GM23248 (cell line): ENCODE measurements at regions not wholly inside any gene's neighbourhood (a gene's known extent, or its start where the extent isn't known, plus 50 kb on each side); places are given as distances from the start of the nearest gene placed in this dataset.

Experiments
- DNase-seq: peaks from one replicate; pipeline ENCODE4 v3.0.0-alpha.2; 2015
- H2AFZ ChIP-seq: fragments of 200-600 bp; sonication (generic); 2 replicates; pipeline ENCODE4 v1.6.1; 2016; ENCODE audit warnings: antibody characterized with exemption
- H3F3A ChIP-seq: fragments of 200-600 bp; sonication (generic); 2 replicates; pipeline ENCODE4 v1.6.1; 2016; ENCODE audit warnings: mild to moderate bottlenecking, antibody characterized with exemption, mixed run types; ENCODE audit not compliant: insufficient read depth
- H3K27ac ChIP-seq: fragments of 200-600 bp; sonication (generic); 2 replicates; pipeline ENCODE4 v1.5.1; 2016; ENCODE audit warnings: mild to moderate bottlenecking
- H3K27me3 ChIP-seq: fragments of 200-600 bp; sonication (generic); replicated peaks from 2 replicates; pipeline ENCODE4 v1.6.1; 2016; ENCODE audit warnings: mild to moderate bottlenecking; ENCODE audit not compliant: insufficient read depth
- H3K36me3 ChIP-seq: fragments of 200-600 bp; sonication (generic); 2 replicates; pipeline ENCODE4 v1.6.1; 2016; ENCODE audit warnings: low read depth, mild to moderate bottlenecking
- H3K4me1 ChIP-seq: fragments of 200-600 bp; sonication (generic); 2 replicates; pipeline ENCODE4 v1.6.1; 2016; ENCODE audit warnings: mild to moderate bottlenecking; ENCODE audit not compliant: insufficient read depth
- H3K4me2 ChIP-seq: fragments of 200-600 bp; sonication (generic); one replicate; pipeline ENCODE4 v1.6.1; 2016; ENCODE audit warnings: mild to moderate bottlenecking; ENCODE audit not compliant: unreplicated experiment
- H3K4me3 ChIP-seq: fragments of 200-600 bp; sonication (generic); 2 replicates; pipeline ENCODE4 v1.5.1; 2016; ENCODE audit warnings: mild to moderate bottlenecking
- H3K79me2 ChIP-seq: fragments of 200-600 bp; sonication (generic); 2 replicates; pipeline ENCODE4 v1.6.1; 2016; ENCODE audit warnings: mild to moderate bottlenecking; ENCODE audit not compliant: insufficient read depth
- H3K9ac ChIP-seq: fragments of 200-600 bp; sonication (generic); 2 replicates; pipeline ENCODE4 v1.6.1; 2016; ENCODE audit warnings: mild to moderate bottlenecking
- H3K9me2 ChIP-seq: fragments of 200-600 bp; sonication (generic); 2 replicates; pipeline ENCODE4 v1.6.1; 2016; ENCODE audit warnings: mixed run types, mild to moderate bottlenecking, moderate library complexity; ENCODE audit not compliant: insufficient read depth
- H3K9me3 ChIP-seq: fragments of 200-600 bp; sonication (generic); one replicate; pipeline ENCODE4 v1.6.1; 2017; ENCODE audit warnings: low read depth
- H4K20me1 ChIP-seq: fragments of 200-600 bp; sonication (generic); 2 replicates; pipeline ENCODE4 v1.6.0; 2016; ENCODE audit not compliant: insufficient read depth
- EZH2 ChIP-seq: fragments of 200-600 bp; sonication (generic); IDR thresholded peaks from 2 replicates; pipeline ENCODE4 v1.6.1; 2018; ENCODE audit warnings: antibody characterized with exemption, mild to moderate bottlenecking; ENCODE audit not compliant: insufficient read depth, poor library complexity, severe bottlenecking
- EZH2phosphoT487 ChIP-seq: fragments of 200-600 bp; sonication (generic); IDR thresholded peaks from 2 replicates; pipeline ENCODE4 v1.6.1; 2018; ENCODE audit warnings: antibody characterized with exemption, moderate library complexity, mild to moderate bottlenecking, low read depth; ENCODE audit not compliant: insufficient read depth
- WGBS, 2 experiments: methylation state at CpG; one replicate each; pipeline ENCODE4 v1.1.6; 2015 to 2017; ENCODE audit warnings: low lambda C conversion rate in 2 of 2, low coverage in 1 of 2; ENCODE audit errors: missing lambda C conversion rate in 2 of 2; 5-methylcytosine and 5-hydroxymethylcytosine counted together
- in situ Hi-C: fragments of 300-500 bp; cut with MboI; formaldehyde crosslinking; loops from 2 replicates; pipeline ENCODE4 v1.15.0; 2020

DNA sequence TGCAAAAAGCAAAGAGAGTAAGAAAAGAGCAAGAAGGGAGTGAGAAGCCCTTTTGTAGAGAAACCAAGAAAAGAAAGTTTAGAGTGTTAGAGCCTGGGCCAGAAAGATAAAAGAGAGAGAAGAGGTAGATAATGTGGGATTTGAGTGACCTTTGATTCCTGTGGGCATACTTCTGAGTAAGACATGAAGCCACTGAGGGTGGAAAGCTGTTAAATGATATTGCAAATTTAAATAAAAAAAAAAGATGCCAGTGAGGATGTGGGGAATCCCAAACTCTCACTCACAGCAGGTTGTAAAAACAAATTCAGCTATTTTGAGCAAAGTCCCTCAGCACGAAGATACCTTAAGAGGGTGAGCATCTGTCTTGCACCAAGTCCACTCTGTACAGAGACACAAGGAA lies 59.4 kb upstream of the TOP3B start:
- Histone ChIP-seq H3K36me3 (no peaks in the 10 kb centered on the region), H3K9me2 (no peaks in the 10 kb centered on the region), H3K9ac (no peak overlapping the region), H3F3A (no peaks in the 10 kb centered on the region), H3K4me3 (no peak overlapping the region), H3K27me3 (peaks cover 12% of the 10 kb centered on the region), H2AFZ (no peak overlapping the region), H4K20me1 (no peaks in the 10 kb centered on the region), H3K79me2 (no peaks in the 10 kb centered on the region), H3K9me3 (no peaks in the 10 kb centered on the region), H3K4me1 (no peaks in the 10 kb centered on the region), H3K27ac (no peak overlapping the region), H3K4me2 (no peak overlapping the region)
- DNase-seq, result no peak
- in situ Hi-C loops, result no loop called here
- TF ChIP-seq EZH2phosphoT487 (no peak), EZH2 (no peak)
- 0 to 9% methylated on average over 1 of the region's 1 CpG for WGBS, 2 experiments

DNA sequence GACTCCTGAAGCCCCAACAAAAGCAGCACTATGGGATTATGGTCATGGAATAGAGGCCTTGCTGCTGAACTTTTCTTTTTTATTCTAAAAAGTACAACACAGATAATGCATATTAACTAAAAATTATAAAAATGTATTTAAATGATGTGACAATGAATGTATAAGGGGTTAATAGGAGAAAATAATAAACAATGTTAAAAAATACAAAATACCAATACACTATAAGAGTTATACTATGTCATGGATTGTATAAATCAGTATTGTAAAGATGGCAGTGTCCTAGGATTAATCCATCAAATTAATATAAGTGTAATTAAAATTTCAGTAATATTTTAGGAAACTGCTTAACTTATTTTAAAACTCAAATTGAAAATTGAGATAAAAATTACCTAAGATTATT lies 58.3 kb upstream of the TOP3B start:
- no peaks in the 10 kb centered on the region for H3K4me1 ChIP-seq
- H3K79me2 ChIP-seq, result no peaks in the 10 kb centered on the region
- in situ Hi-C loops, result no loop called here
- no peaks in the 10 kb centered on the region for H3F3A ChIP-seq
- no peak for DNase-seq
- H4K20me1 ChIP-seq, result no peaks in the 10 kb centered on the region
- H3K36me3 ChIP-seq, result no peaks in the 10 kb centered on the region
- no peak overlapping the region for H3K9ac ChIP-seq
- H3K9me3 ChIP-seq, result no peaks in the 10 kb centered on the region
- H3K4me3 ChIP-seq, result no peak overlapping the region
- H3K4me2 ChIP-seq, result no peak overlapping the region
- TF ChIP-seq EZH2phosphoT487 (no peak), EZH2 (no peak)
- H2AFZ ChIP-seq, result no peak overlapping the region
- H3K27me3 ChIP-seq, result peaks cover 4% of the 10 kb centered on the region
- H3K9me2 ChIP-seq, result no peaks in the 10 kb centered on the region
- no peak overlapping the region for H3K27ac ChIP-seq

DNA sequence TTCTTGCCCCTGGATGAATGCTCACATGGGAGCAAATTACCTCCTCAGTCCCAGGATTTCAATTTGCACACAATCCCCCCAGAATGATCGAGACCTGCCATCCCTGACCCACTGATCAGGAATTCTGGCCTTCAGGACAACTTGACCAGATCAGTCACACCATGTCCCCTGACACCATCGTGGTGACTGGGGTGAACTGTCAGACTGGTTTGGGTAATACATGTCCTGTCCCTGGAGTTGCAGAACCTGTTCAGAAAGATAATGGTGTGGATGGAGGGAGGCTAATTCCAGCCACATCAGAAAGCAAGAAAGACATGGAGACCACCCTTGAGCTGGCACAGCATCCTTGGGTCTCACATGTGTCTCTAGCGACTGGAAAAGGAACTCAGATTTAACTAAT lies 57.9 kb upstream of the TOP3B start:
- Histone ChIP-seq H4K20me1 (no peaks in the 10 kb centered on the region), H3F3A (no peaks in the 10 kb centered on the region), H3K9me3 (no peaks in the 10 kb centered on the region), H3K9ac (no peak overlapping the region), H3K4me1 (no peaks in the 10 kb centered on the region), H3K79me2 (no peaks in the 10 kb centered on the region), H3K27ac (no peak overlapping the region), H3K4me2 (no peak overlapping the region), H3K9me2 (no peaks in the 10 kb centered on the region), H3K27me3 (peaks cover 4% of the 10 kb centered on the region), H3K4me3 (no peak overlapping the region), H2AFZ (no peak overlapping the region), H3K36me3 (no peaks in the 10 kb centered on the region)
- TF ChIP-seq EZH2 (no peak), EZH2phosphoT487 (no peak)
- no peak for DNase-seq
- in situ Hi-C loops, result no loop called here
- 19 to 41% methylated on average over 3 of the region's 3 CpGs for WGBS, 2 experiments

DNA sequence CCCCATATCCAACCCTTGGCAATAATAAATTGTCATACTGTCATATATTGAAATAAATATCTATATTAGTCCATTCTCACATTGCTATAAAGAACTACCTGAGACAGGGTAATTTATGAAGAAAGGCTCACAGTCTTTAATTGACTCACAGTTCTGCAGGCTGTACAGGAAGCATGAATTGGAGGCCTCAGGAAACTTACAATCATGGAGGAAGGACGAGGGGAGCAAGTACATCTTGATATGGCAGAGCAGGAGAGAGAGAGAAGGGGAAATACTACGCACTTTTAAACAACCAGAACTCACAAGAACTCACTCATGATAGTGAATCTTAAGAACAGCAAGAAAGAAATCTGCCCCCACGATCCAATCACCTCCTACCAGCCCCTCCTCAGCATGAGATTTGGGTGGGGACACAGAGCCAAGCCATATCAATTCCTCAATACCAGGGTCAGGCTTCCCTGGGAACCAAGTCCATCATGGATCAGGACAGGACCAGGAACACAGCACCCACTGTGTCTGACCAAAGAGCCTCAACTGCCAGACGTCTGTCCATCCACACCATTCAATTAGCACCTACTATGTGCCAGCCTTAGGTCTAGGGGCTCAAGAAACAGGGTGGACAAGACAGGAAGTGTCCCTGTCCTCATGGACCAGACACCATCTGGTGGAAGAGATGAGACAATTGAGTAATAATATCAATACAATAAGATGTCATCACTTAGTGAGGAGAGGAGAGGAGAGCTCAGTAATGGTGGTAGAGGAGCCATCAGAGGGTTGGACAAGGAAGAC lies 56.9 kb upstream of the TOP3B start:
- Histone ChIP-seq H3K27me3 (peaks cover 6% of the 10 kb centered on the region), H3K79me2 (no peaks in the 10 kb centered on the region), H3K9me3 (no peaks in the 10 kb centered on the region), H2AFZ (no peak overlapping the region), H3K9ac (no peak overlapping the region), H4K20me1 (no peaks in the 10 kb centered on the region), H3F3A (no peaks in the 10 kb centered on the region), H3K27ac (no peak overlapping the region), H3K36me3 (no peaks in the 10 kb centered on the region), H3K4me1 (no peaks in the 10 kb centered on the region), H3K4me3 (no peak overlapping the region), H3K9me2 (no peaks in the 10 kb centered on the region), H3K4me2 (no peak overlapping the region)
- 15 to 17% methylated on average over 4 of the region's 4 CpGs for WGBS, 2 experiments
- TF ChIP-seq EZH2phosphoT487, result no peak
- no peak for TF ChIP-seq EZH2
- in situ Hi-C loops, result no loop called here
- DNase-seq, result no peak
